ENCODE measurements at regions not wholly inside any gene's neighbourhood (a gene's known extent, or its start where the extent isn't known, plus 50 kb on each side); places are given as distances from the start of the nearest gene placed in this dataset.

- TF ChIP-seq CTCF (IDR thresholded peaks at IDR 0.05) (no peak), POLR2A (IDR thresholded peaks at IDR 0.05) (no peak)
Observed at GRCh38 chr9:88623698-88624097, 88.7 kb downstream of the NXNL2 start.

Data from ovary (tissue), 3 donors.